ENCODE measurements at regions not wholly inside any gene's neighbourhood (a gene's known extent, or its start where the extent isn't known, plus 50 kb on each side); places are given as distances from the start of the nearest gene placed in this dataset.

GRCh38 chr3:132963786-132964185 lies 74.4 kb upstream of the TMEM108 start:
- H3K4me3 ChIP-seq (ENCODE audit: low read depth, poor library complexity, severe bottlenecking): no peak overlapping the region
- WGBS, 2 donors: 50 to 51% methylated on average over 2 of the region's 2 CpGs
- DNase-seq (ENCODE audit: low spot score in 2 of 2): no peak
- TF ChIP-seq, protein P1, sequence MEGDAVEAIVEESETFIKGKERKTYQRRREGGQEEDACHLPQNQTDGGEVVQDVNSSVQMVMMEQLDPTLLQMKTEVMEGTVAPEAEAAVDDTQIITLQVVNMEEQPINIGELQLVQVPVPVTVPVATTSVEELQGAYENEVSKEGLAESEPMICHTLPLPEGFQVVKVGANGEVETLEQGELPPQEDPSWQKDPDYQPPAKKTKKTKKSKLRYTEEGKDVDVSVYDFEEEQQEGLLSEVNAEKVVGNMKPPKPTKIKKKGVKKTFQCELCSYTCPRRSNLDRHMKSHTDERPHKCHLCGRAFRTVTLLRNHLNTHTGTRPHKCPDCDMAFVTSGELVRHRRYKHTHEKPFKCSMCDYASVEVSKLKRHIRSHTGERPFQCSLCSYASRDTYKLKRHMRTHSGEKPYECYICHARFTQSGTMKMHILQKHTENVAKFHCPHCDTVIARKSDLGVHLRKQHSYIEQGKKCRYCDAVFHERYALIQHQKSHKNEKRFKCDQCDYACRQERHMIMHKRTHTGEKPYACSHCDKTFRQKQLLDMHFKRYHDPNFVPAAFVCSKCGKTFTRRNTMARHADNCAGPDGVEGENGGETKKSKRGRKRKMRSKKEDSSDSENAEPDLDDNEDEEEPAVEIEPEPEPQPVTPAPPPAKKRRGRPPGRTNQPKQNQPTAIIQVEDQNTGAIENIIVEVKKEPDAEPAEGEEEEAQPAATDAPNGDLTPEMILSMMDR (IDR thresholded peaks at IDR 0.05): no peak
- TF ChIP-seq POLR2A (IDR thresholded peaks at IDR 0.05): no peak
- intact Hi-C loops (cut with DNase I; ENCODE audit: low total_unique reads): loop anchor here (10.0 kb wide), 1 partner anchor 569 kb away; no protein-coding TSS in a partner anchor

GRCh38 chr3:132961991-132962390 lies 76.2 kb upstream of the TMEM108 start:
- DNase-seq (ENCODE audit: low spot score in 2 of 2): no peak
- TF ChIP-seq POLR2A (IDR thresholded peaks at IDR 0.05): no peak
- TF ChIP-seq, protein P1 (IDR thresholded peaks at IDR 0.05): no peak
- WGBS, 2 donors: 68% methylated on average over 1 of the region's 1 CpG
- H3K4me3 ChIP-seq (ENCODE audit: low read depth, poor library complexity, severe bottlenecking): no peak overlapping the region
- intact Hi-C loops (cut with DNase I; ENCODE audit: low total_unique reads): loop anchor here (10.0 kb wide), 1 partner anchor 567 kb away; no protein-coding TSS in a partner anchor

DNA sequence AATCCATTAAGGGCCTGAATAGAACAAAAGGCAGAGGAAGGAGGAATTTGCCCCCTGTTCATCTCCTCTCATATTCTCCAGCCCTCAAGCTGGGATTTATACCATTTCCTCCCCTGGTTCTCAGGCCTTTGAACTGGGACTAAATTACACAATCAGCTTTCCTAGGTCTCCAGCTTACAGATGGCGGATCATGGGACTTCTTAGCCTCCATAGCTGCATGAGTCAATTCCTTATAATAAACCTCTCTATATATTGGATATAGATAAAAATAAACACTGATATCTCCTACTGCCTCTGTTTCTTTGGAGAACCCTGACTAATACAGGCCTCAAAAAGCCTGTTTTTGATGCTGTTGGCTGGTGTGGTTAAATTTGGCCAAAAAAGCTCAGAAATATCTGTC lies 84.5 kb upstream of the TMEM108 start:
- no peak overlapping the region for H3K4me3 ChIP-seq (ENCODE audit: low read depth, poor library complexity, severe bottlenecking)
- DNase-seq (ENCODE audit: low spot score in 2 of 2): no peak
- TF ChIP-seq POLR2A (IDR thresholded peaks at IDR 0.05): no peak
- TF ChIP-seq, protein P1 (IDR thresholded peaks at IDR 0.05): no peak
- 88 to 92% methylated on average over 1 of the region's 1 CpG for WGBS, 2 donors
- intact Hi-C loops (cut with DNase I; ENCODE audit: low total_unique reads): no loop called here

DNA sequence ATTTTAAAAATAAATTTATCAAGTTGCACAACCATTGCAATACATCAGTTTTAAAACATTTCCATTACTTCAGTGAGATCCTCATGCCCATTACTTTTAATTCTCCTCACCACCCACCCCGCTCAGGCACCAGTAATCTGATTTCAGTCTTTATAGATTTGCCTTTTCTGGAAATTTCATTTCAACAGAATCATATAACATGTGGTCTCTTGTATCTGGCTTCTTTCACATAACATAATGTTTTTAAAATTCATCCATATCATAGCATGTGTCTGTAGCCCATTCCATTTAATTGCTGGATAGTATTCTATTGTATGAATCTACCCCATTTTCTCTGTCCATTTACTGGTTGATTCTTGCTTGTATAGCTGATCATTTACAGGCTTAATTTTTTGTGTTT lies 110.3 kb upstream of the TMEM108 start:
- DNase-seq (ENCODE audit: low spot score in 2 of 2): no peak
- H3K4me3 ChIP-seq (ENCODE audit: low read depth, poor library complexity, severe bottlenecking): no peak overlapping the region
- intact Hi-C loops (cut with DNase I; ENCODE audit: low total_unique reads): no loop called here
- TF ChIP-seq POLR2A (IDR thresholded peaks at IDR 0.05): no peak
- TF ChIP-seq, protein P1 (IDR thresholded peaks at IDR 0.05): no peak
- 86 to 88% methylated on average over 1 of the region's 1 CpG for WGBS, 2 donors

DNA sequence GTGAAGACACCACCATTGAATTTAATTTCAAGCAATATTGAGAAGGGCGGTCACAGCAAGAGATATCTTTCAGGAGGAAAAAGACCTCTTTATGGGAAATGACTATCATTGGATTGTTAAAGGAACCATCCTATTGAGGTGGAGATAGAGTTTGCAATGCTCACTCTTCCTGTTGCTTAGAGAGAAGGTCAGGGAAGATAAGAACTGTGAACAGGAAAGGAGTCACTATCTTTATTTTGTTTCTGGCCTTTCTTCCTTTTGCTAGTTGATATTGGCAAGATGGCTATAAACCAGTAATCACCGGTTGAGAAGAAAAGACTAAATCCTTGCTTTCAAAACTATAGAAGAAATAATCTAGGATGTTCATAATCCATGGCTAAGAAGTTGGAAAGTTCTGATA lies 112.1 kb upstream of the TMEM108 start:
- no peak for TF ChIP-seq POLR2A (IDR thresholded peaks at IDR 0.05)
- TF ChIP-seq, protein P1 (IDR thresholded peaks at IDR 0.05): no peak
- no peak overlapping the region for H3K4me3 ChIP-seq (ENCODE audit: low read depth, poor library complexity, severe bottlenecking)
- WGBS, 2 donors: 82 to 88% methylated on average over 2 of the region's 2 CpGs
- intact Hi-C loops (cut with DNase I; ENCODE audit: low total_unique reads): no loop called here
- DNase-seq (ENCODE audit: low spot score in 2 of 2): no peak

DNA sequence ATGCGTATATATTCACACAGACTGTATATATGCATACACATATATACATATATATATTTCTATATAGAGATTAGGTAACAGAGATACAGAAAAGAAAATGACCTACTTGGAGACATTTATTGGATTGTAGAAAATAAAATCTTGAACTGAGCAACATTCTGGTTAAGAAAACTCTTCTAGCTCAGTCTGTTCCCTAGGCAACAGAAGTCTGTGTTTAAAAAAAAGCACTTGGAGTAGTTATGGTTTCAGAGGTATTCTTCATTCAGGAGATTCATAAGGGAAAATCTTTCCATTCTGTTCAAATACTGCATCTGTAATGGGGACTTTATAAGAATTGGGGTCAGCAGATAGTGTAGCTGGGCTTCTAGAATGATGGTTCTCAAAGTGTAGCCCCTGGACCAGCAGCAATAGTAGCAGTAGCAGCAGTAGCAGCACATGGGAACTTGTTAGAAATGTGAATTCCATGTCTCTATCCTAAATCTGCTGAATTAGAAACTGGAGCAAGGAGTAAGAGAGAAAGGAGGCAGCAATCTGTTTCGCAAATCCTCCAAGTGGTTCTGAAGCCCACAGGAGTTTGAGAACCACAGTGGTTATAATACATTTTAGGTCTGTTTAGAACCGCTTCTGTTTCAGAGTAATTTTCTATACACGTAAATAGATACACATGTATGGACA lies 112.8 kb upstream of the TMEM108 start:
- no peak for TF ChIP-seq POLR2A (IDR thresholded peaks at IDR 0.05)
- TF ChIP-seq, protein P1 (IDR thresholded peaks at IDR 0.05): no peak
- WGBS, 2 donors: 89 to 95% methylated on average over 4 of the region's 4 CpGs
- intact Hi-C loops (cut with DNase I; ENCODE audit: low total_unique reads): no loop called here
- DNase-seq (ENCODE audit: low spot score in 2 of 2): no peak
- H3K4me3 ChIP-seq (ENCODE audit: low read depth, poor library complexity, severe bottlenecking): no peak overlapping the region

Measured in lower leg skin (tissue), 4 donors.